ENCODE measurements at regions not wholly inside any gene's neighbourhood (a gene's known extent, or its start where the extent isn't known, plus 50 kb on each side); places are given as distances from the start of the nearest gene placed in this dataset.

DNA sequence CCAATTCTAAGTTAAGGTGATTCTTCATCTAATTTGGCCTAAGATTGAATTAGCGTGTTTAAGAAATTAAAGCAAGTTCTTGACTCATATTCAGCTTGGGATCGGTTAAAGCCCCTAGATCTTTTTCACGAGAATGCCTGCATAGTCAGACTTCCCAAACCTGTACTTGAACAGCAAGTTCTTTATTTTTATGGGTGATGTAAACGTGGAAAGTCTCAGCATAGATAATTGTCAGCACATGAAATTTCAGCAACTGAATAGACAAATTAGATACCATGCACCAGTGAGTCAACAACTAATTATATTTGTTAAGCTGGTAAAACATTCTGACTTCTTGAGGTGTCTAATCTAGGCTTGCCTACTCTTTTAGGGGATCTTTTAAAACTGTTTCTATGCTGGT lies 183.1 kb upstream of the TNFAIP3 start:
- H3K4me1 ChIP-seq, result peaks cover 0 to 24% (median 0%) of the 10 kb centered on the region in 9 donors
- no peaks in the 10 kb centered on the region for H3K27me3 ChIP-seq
- TF ChIP-seq, protein P1, sequence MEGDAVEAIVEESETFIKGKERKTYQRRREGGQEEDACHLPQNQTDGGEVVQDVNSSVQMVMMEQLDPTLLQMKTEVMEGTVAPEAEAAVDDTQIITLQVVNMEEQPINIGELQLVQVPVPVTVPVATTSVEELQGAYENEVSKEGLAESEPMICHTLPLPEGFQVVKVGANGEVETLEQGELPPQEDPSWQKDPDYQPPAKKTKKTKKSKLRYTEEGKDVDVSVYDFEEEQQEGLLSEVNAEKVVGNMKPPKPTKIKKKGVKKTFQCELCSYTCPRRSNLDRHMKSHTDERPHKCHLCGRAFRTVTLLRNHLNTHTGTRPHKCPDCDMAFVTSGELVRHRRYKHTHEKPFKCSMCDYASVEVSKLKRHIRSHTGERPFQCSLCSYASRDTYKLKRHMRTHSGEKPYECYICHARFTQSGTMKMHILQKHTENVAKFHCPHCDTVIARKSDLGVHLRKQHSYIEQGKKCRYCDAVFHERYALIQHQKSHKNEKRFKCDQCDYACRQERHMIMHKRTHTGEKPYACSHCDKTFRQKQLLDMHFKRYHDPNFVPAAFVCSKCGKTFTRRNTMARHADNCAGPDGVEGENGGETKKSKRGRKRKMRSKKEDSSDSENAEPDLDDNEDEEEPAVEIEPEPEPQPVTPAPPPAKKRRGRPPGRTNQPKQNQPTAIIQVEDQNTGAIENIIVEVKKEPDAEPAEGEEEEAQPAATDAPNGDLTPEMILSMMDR (IDR thresholded peaks at IDR 0.05), result no peak
- H3K4me3 ChIP-seq, result no peak overlapping the region
- H3K9me3 ChIP-seq, result peaks cover 0 to 2% (median 0%) of the 10 kb centered on the region in 11 donors
- 64 to 70% methylated on average over 4 of the region's 4 CpGs for WGBS, 2 donors
- intact Hi-C loops (cut with DNase I), result no loop called here
- no peak for ATAC-seq
- no peak overlapping the region for H3K27ac ChIP-seq
- no peaks in the 10 kb centered on the region for H3K36me3 ChIP-seq
- DNase-seq, result no peak

DNA sequence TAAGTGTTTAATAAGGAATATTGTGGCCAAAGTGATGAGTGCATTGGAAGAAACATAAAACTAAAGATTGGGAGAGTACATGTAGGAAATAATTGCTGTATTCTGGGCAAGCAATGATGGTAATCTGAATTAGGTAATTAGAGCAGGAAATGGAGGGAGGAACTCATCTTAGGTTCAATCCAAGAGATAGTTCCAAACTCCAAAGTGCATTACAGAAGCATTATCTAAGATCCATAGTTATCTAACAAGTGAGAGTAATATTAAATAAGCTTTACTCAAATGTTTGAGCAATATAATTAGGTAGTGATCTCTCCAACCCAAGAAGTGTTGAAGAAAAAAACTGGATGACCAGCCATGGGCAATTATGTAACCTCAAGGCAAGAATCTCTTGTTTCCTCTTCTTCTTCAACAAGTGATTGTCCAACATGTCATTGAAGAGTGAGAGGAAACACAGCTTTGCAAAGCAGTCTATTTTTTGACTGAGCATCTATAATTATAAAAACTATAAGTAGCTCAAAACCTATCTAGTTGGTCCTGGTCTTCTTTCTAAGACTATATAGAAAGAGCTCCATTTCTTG lies 181.2 kb upstream of the TNFAIP3 start:
- Histone ChIP-seq H3K4me1 (peaks cover 0 to 23% (median 0%) of the 10 kb centered on the region in 9 donors), H3K27me3 (no peaks in the 10 kb centered on the region), H3K27ac (no peak overlapping the region), H3K4me3 (no peak overlapping the region), H3K9me3 (peaks cover 0 to 2% (median 0%) of the 10 kb centered on the region in 11 donors), H3K36me3 (no peaks in the 10 kb centered on the region)
- ATAC-seq (no peak), DNase-seq (no peak)
- TF ChIP-seq, protein P1 (IDR thresholded peaks at IDR 0.05), result no peak
- intact Hi-C loops (cut with DNase I), result no loop called here

DNA sequence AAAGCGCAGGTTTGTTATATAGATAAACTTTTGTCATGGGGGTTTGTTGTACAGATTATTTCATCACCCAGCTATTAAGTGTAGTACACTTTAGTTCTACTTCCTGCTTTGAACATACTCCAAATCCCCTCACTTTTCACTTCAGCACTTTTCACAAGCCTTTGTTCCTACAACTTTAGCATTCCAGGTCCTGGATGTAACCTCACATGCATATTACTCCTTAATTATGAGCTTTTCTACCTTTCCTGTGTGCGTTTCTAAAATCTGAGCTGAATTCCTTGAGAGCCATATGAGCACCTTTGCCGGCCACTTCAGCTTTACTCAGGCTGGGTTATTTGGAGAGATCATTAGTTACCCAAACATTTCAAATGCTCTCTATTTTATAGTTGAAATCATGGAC lies 179.2 kb upstream of the TNFAIP3 start:
- intact Hi-C loops (cut with DNase I), result no loop called here
- Histone ChIP-seq H3K27ac (no peak overlapping the region), H3K4me3 (no peak overlapping the region), H3K9me3 (no peaks in the 10 kb centered on the region), H3K4me1 (peaks cover 0 to 19% (median 0%) of the 10 kb centered on the region in 9 donors), H3K27me3 (no peaks in the 10 kb centered on the region), H3K36me3 (no peaks in the 10 kb centered on the region)
- ATAC-seq (no peak), DNase-seq (no peak)
- 84 to 92% methylated on average over 3 of the region's 3 CpGs for WGBS, 2 donors
- TF ChIP-seq, protein P1 (IDR thresholded peaks at IDR 0.05), result no peak

DNA sequence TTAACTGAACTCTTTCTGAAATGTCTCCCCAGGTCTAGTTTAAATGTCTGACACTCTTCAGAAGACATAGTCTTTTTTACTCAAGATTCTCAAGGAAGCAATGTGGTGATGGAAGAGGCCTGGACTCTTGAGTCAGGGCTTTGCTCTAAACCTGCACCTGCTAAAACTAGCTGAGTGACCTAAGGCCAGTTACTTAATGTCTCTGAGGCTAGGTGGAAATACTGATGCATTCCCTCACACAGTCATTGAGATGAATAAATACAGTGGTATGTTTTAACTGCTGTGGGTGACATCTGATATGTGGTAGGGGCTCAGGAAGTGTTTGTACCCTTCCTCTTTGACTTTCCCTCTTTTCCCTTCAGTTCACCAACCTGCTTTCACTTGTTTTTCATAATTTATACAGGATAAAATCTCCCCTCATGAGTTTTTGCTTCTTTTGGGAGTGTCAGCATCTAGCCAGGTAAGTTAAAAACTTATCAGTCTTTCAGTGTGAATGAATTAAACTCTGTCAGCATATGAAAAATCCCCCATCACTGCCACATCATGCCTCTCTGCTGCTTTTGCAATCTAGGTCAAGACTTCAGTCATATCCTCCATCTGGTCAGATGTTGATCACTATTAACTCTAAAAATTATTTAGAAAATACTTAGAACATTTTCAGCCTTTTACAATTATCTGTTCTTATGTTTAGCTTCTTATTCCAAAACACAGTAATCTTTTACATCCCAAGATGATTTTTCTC lies 178.7 kb upstream of the TNFAIP3 start:
- intact Hi-C loops (cut with DNase I), result no loop called here
- DNase-seq (no peak), ATAC-seq (no peak)
- H3K36me3 ChIP-seq, result no peaks in the 10 kb centered on the region
- no peaks in the 10 kb centered on the region for H3K27me3 ChIP-seq
- TF ChIP-seq, protein P1 (IDR thresholded peaks at IDR 0.05), result no peak
- H3K4me3 ChIP-seq, result no peak overlapping the region
- no peaks in the 10 kb centered on the region for H3K9me3 ChIP-seq
- peaks cover 0 to 25% (median 1%) of the 10 kb centered on the region in 9 donors for H3K4me1 ChIP-seq
- H3K27ac ChIP-seq, result no peak overlapping the region

Data from heart right ventricle (tissue), 16 donors.